Left ventricle myocardium inferior (tissue), 1 donor: ENCODE measurements at regions not wholly inside any gene's neighbourhood (a gene's known extent, or its start where the extent isn't known, plus 50 kb on each side); places are given as distances from the start of the nearest gene placed in this dataset.

Experiments
- DNase-seq: peaks from one replicate; pipeline ENCODE4 v3.0.0-alpha.2; 2020
- H3K27ac ChIP-seq: fragments of 200-600 bp; replicated peaks from 2 replicates; pipeline ENCODE4 v1.8.0; 2021
- H3K27me3 ChIP-seq: fragments of 200-600 bp; 2 replicates; pipeline ENCODE4 v1.8.0; 2021; ENCODE audit warnings: low read depth
- H3K36me3 ChIP-seq: fragments of 200-600 bp; 2 replicates; pipeline ENCODE4 v1.8.0; 2021
- H3K4me1 ChIP-seq: fragments of 200-600 bp; 2 replicates; pipeline ENCODE4 v1.8.0; 2021
- H3K4me3 ChIP-seq: fragments of 200-600 bp; 2 replicates; pipeline ENCODE4 v1.8.0; 2021; ENCODE audit warnings: mild to moderate bottlenecking, moderate library complexity
- H3K9me3 ChIP-seq: fragments of 200-600 bp; replicated peaks from 2 replicates; pipeline ENCODE4 v1.8.0; 2021
- CTCF ChIP-seq: fragments of 200-600 bp; IDR thresholded peaks from 2 replicates; pipeline ENCODE4 v1.8.0; 2021; ENCODE audit warnings: antibody characterized with exemption, mild to moderate bottlenecking, borderline replicate concordance
- intact Hi-C: fragments of 100-400 bp; cut with micrococcal nuclease; formaldehyde crosslinking; loops from one replicate; pipeline ENCODE4 v1.11.0; 2022
- donor health status: DM: no; HTN: yes; CAD: no; lungs with severe emphysema.

GRCh38 chr4:18081708-18082107, 60.2 kb upstream of the LCORL start:
- Histone ChIP-seq H3K9me3 (peaks cover 2% of the 10 kb centered on the region), H3K36me3 (no peaks in the 10 kb centered on the region), H3K4me1 (peaks cover 6% of the 10 kb centered on the region), H3K27me3 (no peaks in the 10 kb centered on the region), H3K4me3 (no peak overlapping the region), H3K27ac (no peak overlapping the region)
- no peak for TF ChIP-seq CTCF
- intact Hi-C loops, result no loop called here
- no peak for DNase-seq

DNA sequence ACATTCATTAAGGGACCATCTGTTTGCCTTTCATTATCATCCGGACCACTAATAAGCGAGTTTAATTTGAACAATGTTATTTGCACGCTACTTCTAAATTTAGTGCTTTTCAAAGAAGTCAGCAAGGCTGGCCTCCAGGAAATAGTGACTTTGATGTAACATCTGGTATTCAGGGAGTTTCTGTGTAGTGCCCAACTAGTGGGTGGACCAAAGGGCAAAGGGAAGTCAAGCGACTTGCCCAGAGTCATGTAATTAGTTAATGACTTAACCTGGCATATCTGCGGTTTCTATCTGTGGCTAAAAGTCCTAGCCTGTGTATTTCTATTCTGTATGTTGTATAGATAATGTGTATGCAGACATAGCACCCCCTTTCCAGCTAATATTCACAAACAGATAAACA, 56.3 kb upstream of the LCORL start:
- intact Hi-C loops, result no loop called here
- no peak for DNase-seq
- H3K4me1 ChIP-seq, result peaks cover 15% of the 10 kb centered on the region
- no peak for TF ChIP-seq CTCF
- no peak overlapping the region for H3K4me3 ChIP-seq
- H3K36me3 ChIP-seq, result no peaks in the 10 kb centered on the region
- no peak overlapping the region for H3K27ac ChIP-seq
- H3K9me3 ChIP-seq, result no peaks in the 10 kb centered on the region
- no peaks in the 10 kb centered on the region for H3K27me3 ChIP-seq

DNA sequence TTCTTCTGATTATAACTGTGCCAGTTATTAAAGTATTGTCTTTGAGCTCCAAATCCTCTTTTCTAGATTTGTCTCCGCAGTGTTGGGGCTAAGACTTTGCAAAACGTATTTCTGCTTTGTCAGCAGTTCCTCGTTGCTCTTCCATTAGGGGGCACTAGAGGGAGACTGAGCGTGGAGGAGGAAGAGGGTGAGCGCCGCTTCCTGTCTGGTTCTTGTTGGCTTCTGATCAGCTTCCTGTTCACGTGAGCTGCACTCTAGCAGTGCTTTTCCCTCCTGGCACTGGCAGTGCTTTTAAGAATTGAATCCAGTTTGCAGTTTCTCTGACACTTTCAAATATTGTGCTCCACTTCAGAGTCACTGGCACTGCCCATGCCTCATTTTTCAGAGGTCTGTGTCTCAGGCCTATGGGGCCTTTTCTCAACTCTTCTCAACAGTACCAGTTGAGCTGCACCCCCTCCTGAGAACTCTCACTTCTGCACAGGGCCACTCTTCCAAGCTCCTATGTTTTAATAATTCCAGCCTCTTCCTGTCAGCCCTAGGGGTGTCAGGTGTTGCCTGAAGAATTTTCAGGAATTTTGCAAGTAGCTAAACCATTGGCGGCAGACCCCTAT, 54.4 kb upstream of the LCORL start:
- intact Hi-C loops, result no loop called here

GRCh38 chr4:18071894-18072293, 50.3 kb upstream of the LCORL start:
- H3K9me3 ChIP-seq, result no peaks in the 10 kb centered on the region
- H3K36me3 ChIP-seq, result no peaks in the 10 kb centered on the region
- TF ChIP-seq CTCF, result no peak
- no peak for DNase-seq
- H3K27me3 ChIP-seq, result no peaks in the 10 kb centered on the region
- H3K4me3 ChIP-seq, result no peak overlapping the region
- intact Hi-C loops, result no loop called here
- no peak overlapping the region for H3K27ac ChIP-seq
- peaks cover 14% of the 10 kb centered on the region for H3K4me1 ChIP-seq

More for the DNA sequence above, 54.4 kb upstream of the LCORL start:
- H3K9me3 ChIP-seq, result no peaks in the 10 kb centered on the region
- peak; percentile 59 for TF ChIP-seq CTCF
- H3K27me3 ChIP-seq, result no peaks in the 10 kb centered on the region
- peaks cover 15% of the 10 kb centered on the region for H3K4me1 ChIP-seq
- no peak overlapping the region for H3K27ac ChIP-seq
- peak; percentile 16 for DNase-seq
- H3K36me3 ChIP-seq, result no peaks in the 10 kb centered on the region
- no peak overlapping the region for H3K4me3 ChIP-seq
